Brain microvascular endothelial cell (primary cell): ENCODE measurements at regions not wholly inside any gene's neighbourhood (a gene's known extent, or its start where the extent isn't known, plus 50 kb on each side); places are given as distances from the start of the nearest gene placed in this dataset.

Experiments used
- DNase-seq: peaks from one replicate; pipeline ENCODE4 v3.0.0-alpha.2; 2020
- H3K27ac ChIP-seq: fragments of 250-450 bp; sonication (Bioruptor Pico); 2 replicates; pipeline ENCODE4 v1.5.1; 2020; ENCODE audit warnings: mild to moderate bottlenecking, moderate library complexity
- H3K27me3 ChIP-seq: fragments of 250-450 bp; sonication (Bioruptor Pico); replicated peaks from 2 replicates; pipeline ENCODE4 v1.5.1; 2020; ENCODE audit warnings: mild to moderate bottlenecking
- H3K36me3 ChIP-seq: fragments of 250-450 bp; sonication (Bioruptor Pico); replicated peaks from 2 replicates; pipeline ENCODE4 v1.5.1; 2020; ENCODE audit warnings: mild to moderate bottlenecking
- H3K4me3 ChIP-seq: 2 replicates; pipeline ENCODE4 v1.5.1; 2011; ENCODE audit warnings: low read depth, mild to moderate bottlenecking, control low read depth, low read length, moderate library complexity
- CTCF ChIP-seq: IDR thresholded peaks from 2 replicates; pipeline ENCODE4 v1.5.1; 2011; ENCODE audit warnings: low read depth, mild to moderate bottlenecking, moderate library complexity, low read length, control low read depth, inconsistent platforms; ENCODE audit errors: missing control alignments
- in situ Hi-C: cut with HindIII; loops from 2 replicates; pipeline ENCODE4 v1.10.0; 2017; ENCODE audit warnings: low sequenced_read_pairs, low pct_ligation_motif_present

GRCh38 chr5:159385536-159385935 is 55.2 kb upstream of the IL12B start:
- Histone ChIP-seq H3K36me3 (no peaks in the 10 kb centered on the region), H3K27ac (no peak overlapping the region), H3K27me3 (no peaks in the 10 kb centered on the region), H3K4me3 (no peak overlapping the region)
- no peak for DNase-seq
- in situ Hi-C loops = no loop called here
- no peak for TF ChIP-seq CTCF

DNA sequence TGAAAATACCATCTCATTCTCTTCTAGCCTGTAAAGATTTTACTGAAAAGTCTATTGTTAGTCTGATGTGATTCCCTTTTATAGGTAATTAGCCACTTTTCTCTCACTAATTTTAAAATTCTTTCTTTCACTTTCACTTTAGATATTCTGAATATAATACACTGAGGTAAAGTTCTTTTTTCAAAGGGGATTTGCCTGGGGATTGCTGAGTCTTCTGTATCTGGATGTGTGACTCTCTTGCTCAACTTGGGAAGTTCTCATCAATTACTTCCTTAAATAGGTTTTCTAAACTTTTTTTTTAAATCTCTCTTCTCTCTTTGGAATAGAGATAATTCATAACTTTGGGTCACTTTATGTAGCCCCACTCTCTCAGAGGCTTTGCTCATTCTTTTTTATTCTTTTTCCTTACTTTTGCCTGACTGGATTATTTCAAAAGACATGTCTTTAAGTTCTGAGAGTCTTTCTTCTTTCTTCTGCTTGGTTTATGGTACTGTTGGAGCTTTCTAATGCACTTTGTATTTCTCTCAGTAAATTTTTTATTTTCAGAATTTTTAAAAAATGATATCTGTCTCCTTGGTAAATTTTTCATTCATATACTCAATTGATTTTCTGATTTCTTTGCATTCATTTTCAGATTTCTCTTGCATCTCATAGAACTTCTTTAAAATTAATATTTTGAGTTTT is 55.9 kb upstream of the IL12B start:
- Histone ChIP-seq H3K27me3 (no peaks in the 10 kb centered on the region), H3K27ac (no peak overlapping the region), H3K36me3 (no peaks in the 10 kb centered on the region), H3K4me3 (no peak overlapping the region)
- DNase-seq = no peak
- no peak for TF ChIP-seq CTCF
- in situ Hi-C loops = no loop called here

DNA sequence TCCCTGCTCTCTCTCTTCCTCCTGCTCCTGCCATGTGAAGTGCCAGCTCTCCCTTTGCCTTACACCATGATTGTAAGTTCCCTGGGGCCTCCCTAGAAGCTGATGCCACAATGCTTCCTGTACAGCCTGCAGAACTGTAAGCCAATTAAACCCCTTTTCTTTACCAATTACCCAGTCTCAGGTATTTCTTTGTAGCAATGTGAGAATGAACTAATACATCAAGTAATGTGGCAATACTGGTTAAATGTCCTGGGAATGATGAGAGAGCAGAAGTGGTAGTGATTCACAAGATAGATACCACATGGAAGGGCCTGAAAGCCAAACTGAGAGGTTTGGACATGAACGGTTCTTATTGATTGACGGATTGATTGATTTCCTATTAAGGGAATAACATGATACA is 62.6 kb upstream of the IL12B start:
- in situ Hi-C loops = no loop called here
- no peak for TF ChIP-seq CTCF
- no peak overlapping the region for H3K4me3 ChIP-seq
- no peak for DNase-seq
- H3K36me3 ChIP-seq = no peaks in the 10 kb centered on the region
- no peak overlapping the region for H3K27ac ChIP-seq
- no peaks in the 10 kb centered on the region for H3K27me3 ChIP-seq

GRCh38 chr5:159393854-159394274 is 63.6 kb upstream of the IL12B start:
- Histone ChIP-seq H3K4me3 (no peak overlapping the region), H3K36me3 (no peaks in the 10 kb centered on the region), H3K27me3 (no peaks in the 10 kb centered on the region), H3K27ac (no peak overlapping the region)
- no peak for DNase-seq
- no peak for TF ChIP-seq CTCF
- in situ Hi-C loops = no loop called here

GRCh38 chr5:159395202-159395601 is 64.9 kb upstream of the IL12B start:
- H3K27ac ChIP-seq = no peak overlapping the region
- in situ Hi-C loops = no loop called here
- no peaks in the 10 kb centered on the region for H3K27me3 ChIP-seq
- TF ChIP-seq CTCF = no peak
- no peak overlapping the region for H3K4me3 ChIP-seq
- no peaks in the 10 kb centered on the region for H3K36me3 ChIP-seq
- no peak for DNase-seq

DNA sequence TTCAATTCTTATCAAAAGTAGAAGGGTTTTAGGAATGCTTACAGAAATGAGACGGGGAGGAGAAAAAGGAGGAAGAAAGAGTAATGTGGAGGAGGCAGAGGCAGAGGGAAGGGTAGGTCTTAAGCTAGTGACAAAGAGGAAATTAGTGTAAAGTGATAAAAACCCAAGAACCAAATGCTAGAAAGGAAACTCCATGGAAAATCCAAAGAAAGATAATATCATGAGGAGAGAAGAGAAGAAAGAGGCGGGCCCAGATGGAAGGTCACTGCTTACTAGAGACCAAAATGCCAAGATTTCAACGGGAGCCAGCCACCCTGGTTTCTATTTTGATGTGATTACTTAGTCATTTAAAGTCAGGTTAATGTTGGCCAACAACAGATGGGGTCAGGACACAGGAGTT is 68.6 kb upstream of the IL12B start:
- in situ Hi-C loops = no loop called here
- Histone ChIP-seq H3K4me3 (no peak overlapping the region), H3K27ac (no peak overlapping the region), H3K27me3 (no peaks in the 10 kb centered on the region), H3K36me3 (no peaks in the 10 kb centered on the region)
- no peak for TF ChIP-seq CTCF
- DNase-seq = no peak
